ENCODE measurements at regions not wholly inside any gene's neighbourhood (a gene's known extent, or its start where the extent isn't known, plus 50 kb on each side); places are given as distances from the start of the nearest gene placed in this dataset.

- DNase-seq: no peak
Observed at GRCh38 chr12:94749455-94749854, 99.1 kb upstream of the TMCC3 start.

- DNase-seq: no peak
Observed at GRCh38 chr12:94748726-94749421, 98.5 kb upstream of the TMCC3 start.

- DNase-seq: no peak
Observed at GRCh38 chr12:94745562-94745961, 95.2 kb upstream of the TMCC3 start.

GRCh38 chr12:94743174-94743573, 92.8 kb upstream of the TMCC3 start:
- no peak for DNase-seq

GRCh38 chr12:94740601-94741362, 90.4 kb upstream of the TMCC3 start:
- no peak for DNase-seq

GRCh38 chr12:94736820-94737219, 86.5 kb upstream of the TMCC3 start:
- no peak for DNase-seq

- no peak for DNase-seq
Observed at GRCh38 chr12:94736004-94736403, 85.6 kb upstream of the TMCC3 start.

- no peak for DNase-seq
Observed at GRCh38 chr12:94733727-94734126, 83.4 kb upstream of the TMCC3 start.

- DNase-seq: no peak
Observed at GRCh38 chr12:94732367-94732990, 82.1 kb upstream of the TMCC3 start.

GRCh38 chr12:94731733-94732360, 81.5 kb upstream of the TMCC3 start:
- DNase-seq: no peak

- DNase-seq: no peak
Observed at GRCh38 chr12:94730847-94731246, 80.5 kb upstream of the TMCC3 start.

- DNase-seq: no peak
Observed at GRCh38 chr12:94726236-94726835, 76.0 kb upstream of the TMCC3 start.

- DNase-seq: peak; percentile 26
Observed at GRCh38 chr12:94725375-94726168, 75.2 kb upstream of the TMCC3 start.

- DNase-seq: peak; percentile 12
Observed at GRCh38 chr12:94722664-94723063, 72.3 kb upstream of the TMCC3 start.

- no peak for DNase-seq
Observed at GRCh38 chr12:94721173-94721572, 70.8 kb upstream of the TMCC3 start.

- DNase-seq: no peak
Observed at GRCh38 chr12:94718114-94718513, 67.8 kb upstream of the TMCC3 start.

- DNase-seq: no peak
Observed at GRCh38 chr12:94717656-94718055, 67.3 kb upstream of the TMCC3 start.

GRCh38 chr12:94717108-94717507, 66.8 kb upstream of the TMCC3 start:
- DNase-seq: peak; percentile 11

GRCh38 chr12:94716339-94716738, 66.0 kb upstream of the TMCC3 start:
- DNase-seq: no peak

GRCh38 chr12:94714378-94715114, 64.2 kb upstream of the TMCC3 start:
- peak; percentile 21 for DNase-seq

- no peak for DNase-seq
Observed at GRCh38 chr12:94712815-94713515, 62.6 kb upstream of the TMCC3 start.

All from fibroblast of skin of scalp (primary cell).